Right atrium auricular region (tissue), 2 donors: ENCODE measurements at regions not wholly inside any gene's neighbourhood (a gene's known extent, or its start where the extent isn't known, plus 50 kb on each side); places are given as distances from the start of the nearest gene placed in this dataset.
"Not testable (repeated sequence)": the region's sequence is repeated elsewhere in the genome, so short reads cannot be mapped to it uniquely, and the experiment has no call there.

Source experiments
- DNase-seq: peaks from one replicate; pipeline ENCODE4 v3.0.0-alpha.2; 2019; ENCODE audit warnings: low spot score
- H3K27ac ChIP-seq, 2 donors: fragments of 200-600 bp; sonication (generic); 1 replicate in 1 of 2; 2 replicates in 1 of 2; pipeline ENCODE4 v1.5.1; 2016 to 2019
- H3K27me3 ChIP-seq, 2 donors: fragments of 200-600 bp; sonication (generic); one replicate each; pipeline versions ENCODE4 v1.5.1 to v1.6.0; 2017 to 2019
- H3K36me3 ChIP-seq: fragments of 200-600 bp; sonication (generic); one replicate; pipeline ENCODE4 v1.5.1; 2016
- H3K4me1 ChIP-seq, 2 donors: fragments of 200-600 bp; sonication (generic); one replicate each; pipeline versions ENCODE4 v1.5.1 to v1.6.0; 2017 to 2019
- H3K4me3 ChIP-seq, 2 donors: fragments of 200-600 bp; sonication (generic); 1 replicate in 1 of 2; 2 replicates in 1 of 2; pipeline ENCODE4 v1.5.1; 2017 to 2019; ENCODE audit warnings: mild to moderate bottlenecking in 1 of 2, moderate library complexity in 1 of 2
- H3K9me3 ChIP-seq, 2 donors: fragments of 200-600 bp; sonication (generic); one replicate each; pipeline ENCODE4 v1.5.1; 2019
- CTCF ChIP-seq, 2 donors: fragments of 200-600 bp; sonication (generic); IDR thresholded peaks; one replicate each; pipeline ENCODE4 v1.5.1; 2019; ENCODE audit warnings: antibody characterized with exemption in 2 of 2

- no peaks in the 10 kb centered on the region for H3K4me1 ChIP-seq
- H3K36me3 ChIP-seq, result no peaks in the 10 kb centered on the region
- H3K4me3 ChIP-seq, result no peak overlapping the region
- no peaks in the 10 kb centered on the region for H3K9me3 ChIP-seq
- H3K27me3 ChIP-seq, result no peaks in the 10 kb centered on the region
- H3K27ac ChIP-seq, result no peak overlapping the region
- TF ChIP-seq CTCF (IDR thresholded peaks at IDR 0.05), result no peak
- DNase-seq, result no peak
Observed at GRCh38 chr11:38756537-38756936, 2158.5 kb upstream of the RAG2 start.

- H3K27me3 ChIP-seq, result no peaks in the 10 kb centered on the region
- TF ChIP-seq CTCF (IDR thresholded peaks at IDR 0.05), result no peak
Observed at GRCh38 chr11:38751421-38751820, 2153.4 kb upstream of the RAG2 start.

GRCh38 chr11:38746516-38746915 is 2148.5 kb upstream of the RAG2 start:
- not testable (repeated sequence) for H3K9me3 ChIP-seq, H3K27me3 ChIP-seq, H3K4me3 ChIP-seq, H3K4me1 ChIP-seq, H3K36me3 ChIP-seq, H3K27ac ChIP-seq, DNase-seq

More at GRCh38 chr11:38751421-38751820, 2153.4 kb upstream of the RAG2 start:
- Histone ChIP-seq H3K9me3 (no peaks in the 10 kb centered on the region), H3K27ac (no peak overlapping the region), H3K4me1 (no peaks in the 10 kb centered on the region), H3K4me3 (no peak overlapping the region), H3K36me3 (no peaks in the 10 kb centered on the region)
- DNase-seq, result no peak

GRCh38 chr11:38723361-38723760 is 2125.3 kb upstream of the RAG2 start:
- no peaks in the 10 kb centered on the region for H3K4me1 ChIP-seq
- no peak for TF ChIP-seq CTCF (IDR thresholded peaks at IDR 0.05)
- no peak overlapping the region for H3K27ac ChIP-seq
- no peaks in the 10 kb centered on the region for H3K27me3 ChIP-seq
- no peak for DNase-seq
- no peaks in the 10 kb centered on the region for H3K36me3 ChIP-seq
- H3K9me3 ChIP-seq, result no peaks in the 10 kb centered on the region
- H3K4me3 ChIP-seq, result no peak overlapping the region

- DNase-seq, result no peak
- no peaks in the 10 kb centered on the region for H3K36me3 ChIP-seq
- H3K4me3 ChIP-seq, result no peak overlapping the region
- H3K4me1 ChIP-seq, result no peaks in the 10 kb centered on the region
- no peak for TF ChIP-seq CTCF (IDR thresholded peaks at IDR 0.05)
- H3K27me3 ChIP-seq, result no peaks in the 10 kb centered on the region
- no peak overlapping the region for H3K27ac ChIP-seq
- no peaks in the 10 kb centered on the region for H3K9me3 ChIP-seq
Observed at GRCh38 chr11:38721586-38722315, 2123.7 kb upstream of the RAG2 start.

GRCh38 chr11:38718659-38719058 is 2120.6 kb upstream of the RAG2 start:
- TF ChIP-seq CTCF (IDR thresholded peaks at IDR 0.05), result no peak

More at GRCh38 chr11:38718659-38719058, 2120.6 kb upstream of the RAG2 start:
- DNase-seq, result no peak
- no peaks in the 10 kb centered on the region for H3K36me3 ChIP-seq
- no peaks in the 10 kb centered on the region for H3K9me3 ChIP-seq
- H3K27me3 ChIP-seq, result no peaks in the 10 kb centered on the region
- H3K4me1 ChIP-seq, result no peaks in the 10 kb centered on the region
- H3K27ac ChIP-seq, result no peak overlapping the region
- no peak overlapping the region for H3K4me3 ChIP-seq
